ENCODE measurements at regions not wholly inside any gene's neighbourhood (a gene's known extent, or its start where the extent isn't known, plus 50 kb on each side); places are given as distances from the start of the nearest gene placed in this dataset.

- TF ChIP-seq CTCF (IDR thresholded peaks at IDR 0.05; ENCODE audit: insufficient read depth, low read length, poor library complexity, severe bottlenecking): no peak
- no peak for TF ChIP-seq EZH2phosphoT487 (conservative IDR thresholded peaks at IDR 0.05; ENCODE audit: low read length)
Measured at GRCh38 chr5:167871091-167871490, 420.4 kb upstream of the WWC1 start.

Measured in SU-DHL-6 (cell line).